ENCODE measurements at regions not wholly inside any gene's neighbourhood (a gene's known extent, or its start where the extent isn't known, plus 50 kb on each side); places are given as distances from the start of the nearest gene placed in this dataset.

GRCh38 chr2:57941816-57942215 is 104.8 kb upstream of the VRK2 start:
- no peak for TF ChIP-seq POLR2A (IDR thresholded peaks at IDR 0.05)
- TF ChIP-seq CTCF (IDR thresholded peaks at IDR 0.05): no peak

Measured in esophagus squamous epithelium (tissue), 4 donors.